ENCODE measurements at regions not wholly inside any gene's neighbourhood (a gene's known extent, or its start where the extent isn't known, plus 50 kb on each side); places are given as distances from the start of the nearest gene placed in this dataset.

DNA sequence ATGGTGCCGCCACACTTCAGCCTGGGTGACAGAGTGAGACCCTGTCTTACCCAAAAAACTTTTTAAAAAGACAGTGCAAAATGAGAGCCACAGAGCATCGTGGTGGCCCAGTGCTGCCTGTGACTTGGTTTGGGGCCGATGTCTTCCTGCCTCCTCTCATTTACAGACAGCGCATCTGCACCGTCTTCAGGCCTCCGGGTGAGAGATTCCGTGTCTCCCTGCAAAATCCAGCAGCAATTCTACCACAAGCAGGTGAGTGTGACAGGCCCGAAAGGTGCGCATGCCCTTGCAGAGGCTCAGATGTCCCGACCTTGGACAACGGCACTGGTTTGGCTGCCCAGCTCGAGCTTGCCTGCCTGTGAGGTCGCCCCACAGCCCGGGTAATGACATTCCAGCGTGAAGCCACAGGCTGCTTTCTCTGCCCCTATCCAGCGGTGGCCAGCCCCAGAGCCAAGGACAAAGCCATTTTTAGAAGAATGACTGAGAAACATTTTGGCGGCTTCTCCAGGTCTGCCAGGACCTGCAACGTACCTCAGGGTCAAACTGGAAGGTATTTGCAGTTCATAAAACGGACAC is 70.3 kb upstream of the RFLNA start:
- H3K27ac ChIP-seq (ENCODE audit: low read length): no peak overlapping the region
- no peaks in the 10 kb centered on the region for H4K20me1 ChIP-seq (ENCODE audit: insufficient read depth)
- no peaks in the 10 kb centered on the region for H3F3A ChIP-seq (ENCODE audit: insufficient read depth, low read length, poor library complexity, severe bottlenecking)
- TF ChIP-seq POLR2AphosphoS5 (IDR thresholded peaks at IDR 0.05) (no peak), MXI1 (conservative IDR thresholded peaks at IDR 0.05; ENCODE audit: poor library complexity, severe bottlenecking) (no peak), RAD21 (conservative IDR thresholded peaks at IDR 0.05) (no peak), TAF1 (IDR thresholded peaks at IDR 0.05; ENCODE audit: low read depth) (no peak), EP300 (conservative IDR thresholded peaks at IDR 0.05; ENCODE audit: poor library complexity, severe bottlenecking) (no peak), SMC3 (conservative IDR thresholded peaks at IDR 0.05; ENCODE audit: poor library complexity) (no peak), EZH2 (IDR thresholded peaks at IDR 0.05; ENCODE audit: borderline replicate concordance, insufficient read depth, low read length, poor library complexity, severe bottlenecking) (no peak), REST (IDR thresholded peaks at IDR 0.05; ENCODE audit: borderline replicate concordance) (no peak)
- TF ChIP-seq, protein P1, sequence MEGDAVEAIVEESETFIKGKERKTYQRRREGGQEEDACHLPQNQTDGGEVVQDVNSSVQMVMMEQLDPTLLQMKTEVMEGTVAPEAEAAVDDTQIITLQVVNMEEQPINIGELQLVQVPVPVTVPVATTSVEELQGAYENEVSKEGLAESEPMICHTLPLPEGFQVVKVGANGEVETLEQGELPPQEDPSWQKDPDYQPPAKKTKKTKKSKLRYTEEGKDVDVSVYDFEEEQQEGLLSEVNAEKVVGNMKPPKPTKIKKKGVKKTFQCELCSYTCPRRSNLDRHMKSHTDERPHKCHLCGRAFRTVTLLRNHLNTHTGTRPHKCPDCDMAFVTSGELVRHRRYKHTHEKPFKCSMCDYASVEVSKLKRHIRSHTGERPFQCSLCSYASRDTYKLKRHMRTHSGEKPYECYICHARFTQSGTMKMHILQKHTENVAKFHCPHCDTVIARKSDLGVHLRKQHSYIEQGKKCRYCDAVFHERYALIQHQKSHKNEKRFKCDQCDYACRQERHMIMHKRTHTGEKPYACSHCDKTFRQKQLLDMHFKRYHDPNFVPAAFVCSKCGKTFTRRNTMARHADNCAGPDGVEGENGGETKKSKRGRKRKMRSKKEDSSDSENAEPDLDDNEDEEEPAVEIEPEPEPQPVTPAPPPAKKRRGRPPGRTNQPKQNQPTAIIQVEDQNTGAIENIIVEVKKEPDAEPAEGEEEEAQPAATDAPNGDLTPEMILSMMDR (IDR thresholded peaks at IDR 0.05; ENCODE audit: poor library complexity, severe bottlenecking): no peak
- no peaks in the 10 kb centered on the region for H3K9me3 ChIP-seq (ENCODE audit: low read length)
- H3K27me3 ChIP-seq (ENCODE audit: insufficient read depth, low read depth, low read length): no peaks in the 10 kb centered on the region
- no peak overlapping the region for H2AFZ ChIP-seq (ENCODE audit: low read depth, low read length)
- H3K9me2 ChIP-seq (ENCODE audit: insufficient read depth, low read length): no peaks in the 10 kb centered on the region
- H3K4me3 ChIP-seq (ENCODE audit: low read length): no peak overlapping the region
- H3K36me3 ChIP-seq (ENCODE audit: insufficient read depth, low read length): no peaks in the 10 kb centered on the region
- no peak overlapping the region for H3K9ac ChIP-seq (ENCODE audit: low read length)
- H3K79me2 ChIP-seq (replicated peaks; ENCODE audit: insufficient read depth, low read length): no peaks in the 10 kb centered on the region
- no peak overlapping the region for H3K4me2 ChIP-seq (ENCODE audit: low read length)

- Histone ChIP-seq H3K27me3 (ENCODE audit: insufficient read depth, low read depth, low read length) (no peaks in the 10 kb centered on the region), H3F3A (ENCODE audit: insufficient read depth, low read length, poor library complexity, severe bottlenecking) (no peaks in the 10 kb centered on the region), H3K4me2 (ENCODE audit: low read length) (no peak overlapping the region), H3K27ac (ENCODE audit: low read length) (no peak overlapping the region), H3K79me2 (replicated peaks; ENCODE audit: insufficient read depth, low read length) (no peaks in the 10 kb centered on the region), H3K9me3 (ENCODE audit: low read length) (no peaks in the 10 kb centered on the region), H3K36me3 (ENCODE audit: insufficient read depth, low read length) (no peaks in the 10 kb centered on the region), H3K9me2 (ENCODE audit: insufficient read depth, low read length) (no peaks in the 10 kb centered on the region), H3K4me3 (ENCODE audit: low read length) (no peak overlapping the region), H2AFZ (ENCODE audit: low read depth, low read length) (no peak overlapping the region), H4K20me1 (ENCODE audit: insufficient read depth) (no peaks in the 10 kb centered on the region), H3K9ac (ENCODE audit: low read length) (no peak overlapping the region)
- no peak for TF ChIP-seq POLR2AphosphoS5 (IDR thresholded peaks at IDR 0.05)
- TF ChIP-seq EP300 (conservative IDR thresholded peaks at IDR 0.05; ENCODE audit: poor library complexity, severe bottlenecking): no peak
- TF ChIP-seq RAD21 (conservative IDR thresholded peaks at IDR 0.05): no peak
- no peak for TF ChIP-seq TAF1 (IDR thresholded peaks at IDR 0.05; ENCODE audit: low read depth)
Observed at GRCh38 chr12:124225730-124226129, 69.2 kb upstream of the RFLNA start.

Data from neural cell (in vitro differentiated cells).